GM12891 (cell line): ENCODE measurements at regions not wholly inside any gene's neighbourhood (a gene's known extent, or its start where the extent isn't known, plus 50 kb on each side); places are given as distances from the start of the nearest gene placed in this dataset.
"Not testable (repeated sequence)": the region's sequence is repeated elsewhere in the genome, so short reads cannot be mapped to it uniquely, and the experiment has no call there.

ENCODE experiments used
- POLR2A ChIP-seq: IDR thresholded peaks from 2 replicates; pipeline ENCODE4 v1.6.1; 2011; ENCODE audit warnings: low read depth, low read length, control low read depth
- POLR2AphosphoS5 ChIP-seq: IDR thresholded peaks from 2 replicates; pipeline ENCODE4 v1.6.1; 2011; ENCODE audit warnings: low read depth, low read length, control low read depth
- TAF1 ChIP-seq: IDR thresholded peaks from 2 replicates; pipeline ENCODE4 v1.6.1; 2011; ENCODE audit warnings: low read depth, low read length, control low read depth

GRCh38 chrX:52298968-52299367 lies 69.9 kb upstream of the XAGE2 start:
- not testable (repeated sequence) for TF ChIP-seq POLR2A, POLR2AphosphoS5, TAF1
